HG03520 (cell line): ENCODE measurements at regions not wholly inside any gene's neighbourhood (a gene's known extent, or its start where the extent isn't known, plus 50 kb on each side); places are given as distances from the start of the nearest gene placed in this dataset.
"Not testable (repeated sequence)": the region's sequence is repeated elsewhere in the genome, so short reads cannot be mapped to it uniquely, and the experiment has no call there.

Experiments used
- ATAC-seq: cut with Tn5 transposase; IDR thresholded peaks from one replicate; pipeline ENCODE4 v1.9.1; 2021; ENCODE audit warnings: mild to moderate bottlenecking, moderate library complexity; ENCODE audit not compliant: unreplicated experiment

GRCh38 chr5:130514984-130515690 lies 610.9 kb downstream of the CHSY3 start:
- no peak for ATAC-seq

GRCh38 chr5:130502702-130503101 lies 598.4 kb downstream of the CHSY3 start:
- ATAC-seq: no peak

- ATAC-seq: no peak
Measured at GRCh38 chr5:130501151-130501865, 597.0 kb downstream of the CHSY3 start.

- not testable (repeated sequence) for ATAC-seq
Measured at GRCh38 chr5:130500495-130500894, 596.2 kb downstream of the CHSY3 start.

- ATAC-seq: no peak
Measured at GRCh38 chr5:130496215-130496614, 592.0 kb downstream of the CHSY3 start.

GRCh38 chr5:130488252-130488651 lies 584.0 kb downstream of the CHSY3 start:
- ATAC-seq: no peak

DNA sequence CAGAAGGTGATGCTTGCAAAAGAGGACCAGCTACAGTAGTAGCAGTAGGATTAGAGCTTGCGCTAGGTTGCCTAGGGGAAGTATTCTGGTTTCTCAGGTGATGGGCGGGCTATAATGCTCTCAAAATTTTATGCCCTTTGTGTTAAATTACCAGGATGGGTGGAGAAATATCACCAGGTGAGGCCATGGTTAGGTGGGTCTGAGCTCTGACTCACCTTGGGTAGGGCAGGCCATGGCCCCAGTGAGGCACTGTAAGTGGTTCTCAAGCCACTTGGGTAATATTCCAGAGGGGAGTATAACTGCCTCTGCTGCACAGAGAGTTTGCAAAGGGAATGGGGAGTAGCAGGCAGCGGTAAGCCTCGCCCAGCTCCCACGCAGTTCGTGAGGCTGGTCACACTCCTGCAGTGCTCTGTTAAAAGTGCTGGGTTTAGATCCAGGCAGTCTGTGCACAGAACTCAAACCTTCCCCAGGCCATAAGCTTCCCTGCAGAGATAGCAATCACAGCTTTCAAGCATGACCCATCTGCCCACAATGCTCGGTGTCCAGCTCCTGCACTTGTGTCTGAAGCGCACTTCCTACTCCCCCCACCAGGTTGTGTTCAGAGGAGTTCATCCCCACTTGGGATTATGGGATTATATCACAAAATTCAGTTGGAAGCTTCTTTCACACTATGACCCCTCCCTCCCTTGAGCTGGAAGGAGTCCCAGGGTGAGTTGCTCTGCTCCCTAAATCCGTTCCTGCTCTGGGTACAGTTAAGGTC lies 575.0 kb downstream of the CHSY3 start:
- ATAC-seq: no peak

DNA sequence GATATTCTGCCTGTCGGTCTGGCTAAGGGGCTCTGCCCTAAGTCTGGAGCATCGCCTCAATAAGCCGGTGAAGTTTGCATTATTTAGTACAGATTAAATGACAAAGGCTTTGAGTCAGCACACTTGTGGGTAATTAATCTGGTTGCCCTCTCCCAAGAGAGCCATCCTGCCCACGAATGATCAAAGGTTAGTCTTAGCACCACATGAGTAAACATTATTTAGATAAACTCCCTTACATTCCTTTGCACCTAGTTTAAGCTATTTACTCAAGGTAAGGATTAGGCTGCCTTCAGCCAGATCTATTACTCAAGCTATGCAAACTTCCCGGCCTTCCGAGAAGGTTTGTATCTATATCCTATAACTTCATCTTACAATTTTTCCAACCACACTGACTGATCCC lies 572.1 kb downstream of the CHSY3 start:
- ATAC-seq: no peak

GRCh38 chr5:130462516-130462915 lies 558.3 kb downstream of the CHSY3 start:
- ATAC-seq: no peak

DNA sequence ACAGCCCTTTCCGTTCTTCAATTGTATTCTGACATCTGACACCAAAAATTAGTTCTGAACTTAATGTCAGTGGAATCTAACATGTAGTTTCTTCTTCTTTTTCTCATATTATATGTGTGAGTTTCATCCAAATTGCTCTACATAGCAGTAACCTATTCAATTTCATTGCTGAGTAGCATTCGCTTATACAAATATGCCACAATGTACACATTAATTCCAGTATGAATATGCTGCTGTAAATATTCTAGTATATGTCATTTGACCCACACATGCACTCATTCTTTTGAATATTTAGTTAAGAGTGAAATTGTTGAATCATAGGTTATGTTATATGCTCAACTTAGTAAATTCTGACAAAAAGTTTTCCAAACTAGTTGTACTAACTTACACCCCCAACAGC lies 550.9 kb downstream of the CHSY3 start:
- no peak for ATAC-seq

DNA sequence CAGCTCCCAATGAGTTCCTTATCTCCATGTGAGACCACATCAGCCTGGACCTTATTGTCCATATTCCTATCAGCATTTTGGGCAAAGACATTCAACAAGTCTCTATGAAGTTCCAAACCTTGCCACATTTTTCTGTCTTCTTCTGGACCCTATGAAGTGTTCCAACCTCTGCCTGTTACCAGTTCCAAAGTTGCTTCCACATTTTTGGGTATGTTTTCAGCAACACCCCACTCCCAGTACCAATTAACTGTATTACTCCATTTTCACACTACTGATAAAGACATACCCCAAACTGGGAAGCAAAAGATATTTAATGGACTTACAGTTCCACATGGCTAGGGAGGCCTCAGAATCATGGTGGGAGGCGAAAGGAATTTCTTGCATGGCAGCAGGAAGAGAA lies 548.5 kb downstream of the CHSY3 start:
- ATAC-seq: no peak

GRCh38 chr5:130436430-130436829 lies 532.2 kb downstream of the CHSY3 start:
- ATAC-seq: no peak

- ATAC-seq: no peak
Measured at GRCh38 chr5:130427222-130427955, 523.1 kb downstream of the CHSY3 start.

DNA sequence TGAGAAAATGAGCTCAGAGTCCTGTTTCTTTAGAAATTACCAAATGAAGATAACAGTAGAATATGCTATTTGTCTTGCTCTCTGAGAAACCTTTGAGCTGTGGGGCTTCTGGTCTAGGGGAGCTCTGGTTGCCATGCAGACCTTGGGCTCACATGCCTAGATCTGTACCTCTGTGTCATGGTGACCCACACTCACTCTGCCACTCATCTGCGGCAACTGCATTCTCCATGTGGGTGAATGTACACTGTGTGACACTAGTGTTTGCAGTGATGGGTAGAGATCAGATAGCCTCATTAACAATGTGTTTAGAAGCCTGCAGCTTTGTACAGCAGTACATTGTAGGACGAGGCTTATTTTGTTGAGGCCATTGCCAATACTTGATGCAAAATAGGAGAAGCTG lies 521.2 kb downstream of the CHSY3 start:
- ATAC-seq: no peak

DNA sequence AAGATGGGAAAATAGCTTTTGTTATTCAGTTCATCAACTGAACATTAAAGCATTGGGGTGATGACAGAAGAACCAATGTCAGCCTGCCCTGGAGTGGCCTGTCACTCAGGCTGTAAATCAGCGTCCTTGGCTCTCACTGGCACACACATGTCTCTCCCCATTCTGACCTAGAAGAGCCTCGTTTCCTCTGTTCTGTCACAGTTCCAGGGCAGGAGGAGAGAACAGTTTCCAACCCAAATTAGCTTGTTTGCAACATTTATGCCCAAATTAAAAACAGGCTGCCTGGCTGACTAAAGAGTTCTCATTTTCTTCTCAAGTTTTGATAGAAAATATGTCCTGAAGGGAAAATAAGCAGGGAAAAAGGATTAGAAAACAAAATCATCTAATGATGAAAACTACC lies 520.1 kb downstream of the CHSY3 start:
- no peak for ATAC-seq

DNA sequence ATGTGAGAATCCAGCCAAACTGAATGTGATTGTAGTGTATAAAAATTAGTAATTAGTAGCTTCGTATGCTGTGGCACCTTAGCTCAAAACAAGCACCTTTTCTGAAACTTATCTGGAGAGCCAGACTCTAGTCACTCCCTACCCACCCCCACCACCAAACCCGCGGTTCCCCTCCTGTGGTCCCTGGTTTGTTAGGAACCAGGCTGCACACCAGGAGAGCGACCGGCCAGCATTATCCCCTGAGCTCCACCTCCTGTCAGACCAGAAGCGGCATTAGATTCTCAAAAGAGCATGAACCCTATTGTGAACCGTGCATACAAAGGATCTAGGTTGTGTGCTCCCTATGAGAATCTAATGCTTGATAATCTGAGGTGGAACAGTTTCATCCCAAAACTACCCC lies 498.6 kb downstream of the CHSY3 start:
- no peak for ATAC-seq

- ATAC-seq: no peak
Measured at GRCh38 chr5:130400091-130400490, 495.8 kb downstream of the CHSY3 start.

DNA sequence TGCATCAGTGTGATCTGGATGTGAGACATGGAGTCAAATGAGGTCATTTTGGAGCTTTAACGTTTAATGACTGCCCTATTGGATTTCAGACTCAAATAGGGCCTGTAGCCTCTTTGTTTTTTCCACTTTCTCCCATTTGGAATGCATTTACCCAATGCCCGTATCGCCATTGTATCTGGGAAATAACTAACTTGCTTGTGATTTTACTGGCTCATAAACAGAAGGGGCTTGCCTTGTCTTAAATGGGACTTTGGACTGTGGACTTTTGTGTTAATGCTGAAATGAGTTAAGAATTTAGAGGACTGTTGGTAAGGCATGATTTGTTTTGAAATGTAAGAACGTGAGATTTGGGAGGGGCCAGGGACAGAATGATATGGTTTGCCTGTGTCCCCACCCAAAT lies 494.6 kb downstream of the CHSY3 start:
- ATAC-seq: no peak

GRCh38 chr5:130397727-130398126 lies 493.5 kb downstream of the CHSY3 start:
- not testable (repeated sequence) for ATAC-seq

- no peak for ATAC-seq
Measured at GRCh38 chr5:130397132-130397531, 492.9 kb downstream of the CHSY3 start.

DNA sequence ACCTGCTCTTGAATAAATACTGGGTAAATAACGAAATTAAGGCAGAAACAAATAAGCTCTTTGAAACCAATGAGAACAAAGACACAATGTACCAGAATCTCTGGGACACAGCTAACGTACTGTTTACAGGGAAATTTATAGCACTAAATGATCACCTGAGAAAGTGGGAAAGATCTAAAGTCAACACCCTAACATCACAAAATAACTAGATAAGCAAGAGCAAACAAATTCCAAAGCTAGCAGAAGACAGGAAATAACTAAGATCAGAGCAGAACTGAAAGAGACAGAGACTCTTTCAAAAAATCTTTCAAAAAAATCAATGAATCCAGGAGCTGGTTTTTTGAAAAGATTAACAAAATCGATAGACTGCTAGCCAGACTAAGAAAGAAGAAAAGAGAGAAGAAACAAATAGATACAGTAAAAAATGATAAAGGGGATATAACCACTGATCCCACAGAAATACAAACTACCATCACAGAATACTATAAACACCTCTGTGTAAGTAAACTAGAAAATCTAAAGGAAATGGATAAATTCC lies 487.5 kb downstream of the CHSY3 start:
- not testable (repeated sequence) for ATAC-seq
